ENCODE measurements at regions not wholly inside any gene's neighbourhood (a gene's known extent, or its start where the extent isn't known, plus 50 kb on each side); places are given as distances from the start of the nearest gene placed in this dataset.
"Not testable (repeated sequence)": the region's sequence is repeated elsewhere in the genome, so short reads cannot be mapped to it uniquely, and the experiment has no call there.

GRCh38 chr13:111437417-111437816, 117.0 kb downstream of the TEX29 start:
- Histone ChIP-seq H3K4me3 (replicated peaks in 1 of 3) (no peak overlapping the region), H3K36me3 (no peaks in the 10 kb centered on the region), H3K9me3 (no peaks in the 10 kb centered on the region), H3K27me3 (no peaks in the 10 kb centered on the region), H3K27ac (no peak overlapping the region), H3K4me1 (no peaks in the 10 kb centered on the region)
- DNase-seq: no peak
- TF ChIP-seq CTCF (IDR thresholded peaks at IDR 0.05) (no peak), POLR2A (IDR thresholded peaks at IDR 0.05) (no peak)
- 90% methylated on average over 9 of the region's 11 CpGs; no CpG with 5 or more reads in 1 of the 2 donors for WGBS, 2 donors
- intact Hi-C loops (cut with DNase I): no loop called here

- DNase-seq: no peak
- Histone ChIP-seq H3K36me3 (no peaks in the 10 kb centered on the region), H3K4me1 (no peaks in the 10 kb centered on the region), H3K27ac (no peak overlapping the region), H3K27me3 (no peaks in the 10 kb centered on the region), H3K9me3 (no peaks in the 10 kb centered on the region), H3K4me3 (replicated peaks in 1 of 3) (no peak overlapping the region)
- intact Hi-C loops (cut with DNase I): no loop called here
- WGBS, 2 donors: 87 to 89% methylated on average over 24 to 25 of the region's 26 CpGs
- TF ChIP-seq POLR2A (IDR thresholded peaks at IDR 0.05) (no peak), CTCF (IDR thresholded peaks at IDR 0.05) (no peak)
Measured at GRCh38 chr13:111437856-111438547, 117.6 kb downstream of the TEX29 start.

- H3K4me3 ChIP-seq (replicated peaks in 1 of 3); H3K4me1 ChIP-seq; H3K27me3 ChIP-seq; H3K36me3 ChIP-seq; intact Hi-C loops (cut with DNase I); H3K9me3 ChIP-seq; H3K27ac ChIP-seq; DNase-seq: not testable (repeated sequence)
- 68 to 75% methylated on average over 1 of the region's 1 CpG for WGBS, 2 donors
Measured at GRCh38 chr13:111440492-111440891, 120.0 kb downstream of the TEX29 start.

GRCh38 chr13:111443981-111444380, 123.5 kb downstream of the TEX29 start:
- no peaks in the 10 kb centered on the region for H3K4me1 ChIP-seq
- H3K4me3 ChIP-seq (replicated peaks in 1 of 3): no peak overlapping the region
- 82 to 88% methylated on average over 2 of the region's 2 CpGs for WGBS, 2 donors
- TF ChIP-seq POLR2A (IDR thresholded peaks at IDR 0.05) (no peak), CTCF (IDR thresholded peaks at IDR 0.05) (peak in 1 of 6 experiments; percentile 10)
- no peaks in the 10 kb centered on the region for H3K9me3 ChIP-seq
- no peaks in the 10 kb centered on the region for H3K27me3 ChIP-seq
- H3K36me3 ChIP-seq: no peaks in the 10 kb centered on the region
- no peak overlapping the region for H3K27ac ChIP-seq
- no peak for DNase-seq
- intact Hi-C loops (cut with DNase I): no loop called here

- 73 to 84% methylated on average over 7 of the region's 7 CpGs for WGBS, 2 donors
- intact Hi-C loops (cut with DNase I): no loop called here
- Histone ChIP-seq H3K36me3 (no peaks in the 10 kb centered on the region), H3K27ac (no peak overlapping the region), H3K4me3 (replicated peaks in 1 of 3) (no peak overlapping the region), H3K9me3 (no peaks in the 10 kb centered on the region), H3K4me1 (no peaks in the 10 kb centered on the region), H3K27me3 (no peaks in the 10 kb centered on the region)
- no peak for DNase-seq
- TF ChIP-seq POLR2A (IDR thresholded peaks at IDR 0.05) (no peak), CTCF (IDR thresholded peaks at IDR 0.05) (no peak)
Measured at GRCh38 chr13:111448504-111448903, 128.1 kb downstream of the TEX29 start.
